OCI-LY1 (cell line): ENCODE measurements at regions not wholly inside any gene's neighbourhood (a gene's known extent, or its start where the extent isn't known, plus 50 kb on each side); places are given as distances from the start of the nearest gene placed in this dataset.

ENCODE experiments used
- EZH2 ChIP-seq: fragments of 200-600 bp; sonication (generic), shearing (Covaris generic); IDR thresholded peaks from 2 replicates; pipeline ENCODE4 v1.8.0; 2017; ENCODE audit warnings: borderline replicate concordance, mixed run types, mild to moderate bottlenecking, antibody characterized with exemption, low read length, moderate library complexity, mixed read lengths
- TF ChIP-seq, protein P1 (sequence below): fragments of 200-600 bp; sonication (generic), shearing (Covaris generic); IDR thresholded peaks from 2 replicates; pipeline ENCODE4 v1.5.1; 2017; ENCODE audit warnings: mild to moderate bottlenecking, antibody characterized with exemption, low read length, moderate library complexity, mixed read lengths

- TF ChIP-seq, protein P1, sequence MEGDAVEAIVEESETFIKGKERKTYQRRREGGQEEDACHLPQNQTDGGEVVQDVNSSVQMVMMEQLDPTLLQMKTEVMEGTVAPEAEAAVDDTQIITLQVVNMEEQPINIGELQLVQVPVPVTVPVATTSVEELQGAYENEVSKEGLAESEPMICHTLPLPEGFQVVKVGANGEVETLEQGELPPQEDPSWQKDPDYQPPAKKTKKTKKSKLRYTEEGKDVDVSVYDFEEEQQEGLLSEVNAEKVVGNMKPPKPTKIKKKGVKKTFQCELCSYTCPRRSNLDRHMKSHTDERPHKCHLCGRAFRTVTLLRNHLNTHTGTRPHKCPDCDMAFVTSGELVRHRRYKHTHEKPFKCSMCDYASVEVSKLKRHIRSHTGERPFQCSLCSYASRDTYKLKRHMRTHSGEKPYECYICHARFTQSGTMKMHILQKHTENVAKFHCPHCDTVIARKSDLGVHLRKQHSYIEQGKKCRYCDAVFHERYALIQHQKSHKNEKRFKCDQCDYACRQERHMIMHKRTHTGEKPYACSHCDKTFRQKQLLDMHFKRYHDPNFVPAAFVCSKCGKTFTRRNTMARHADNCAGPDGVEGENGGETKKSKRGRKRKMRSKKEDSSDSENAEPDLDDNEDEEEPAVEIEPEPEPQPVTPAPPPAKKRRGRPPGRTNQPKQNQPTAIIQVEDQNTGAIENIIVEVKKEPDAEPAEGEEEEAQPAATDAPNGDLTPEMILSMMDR = no peak
- no peak for TF ChIP-seq EZH2
Observed at GRCh38 chr15:26050984-26051383, 187.9 kb upstream of the ATP10A start.
